ENCODE measurements at regions not wholly inside any gene's neighbourhood (a gene's known extent, or its start where the extent isn't known, plus 50 kb on each side); places are given as distances from the start of the nearest gene placed in this dataset.

DNA sequence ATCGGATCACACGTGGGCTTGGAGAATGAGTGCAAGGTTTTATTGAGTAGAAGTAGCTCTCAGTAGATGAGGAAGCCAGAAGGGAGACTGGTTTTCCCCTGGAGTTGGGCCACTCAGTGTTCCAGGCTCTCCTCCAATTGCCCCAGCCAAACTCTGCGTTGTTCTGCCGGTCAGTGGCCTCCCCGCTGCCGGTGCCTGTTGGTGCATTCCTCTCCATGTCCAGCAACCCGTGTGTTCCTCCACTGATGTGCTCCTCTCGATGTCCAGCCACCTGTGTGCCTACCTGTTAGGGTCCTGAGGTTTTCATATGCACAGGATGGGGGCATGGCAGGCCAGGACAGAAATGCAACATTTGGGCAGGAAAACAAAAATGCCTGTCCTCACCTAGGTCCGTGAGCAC lies 888.0 kb upstream of the PTPRD start:
- no peak for TF ChIP-seq CTCF (tag by site-specific recombination; IDR thresholded peaks at IDR 0.05)
- TF ChIP-seq ZNF302 (tag by site-specific recombination; IDR thresholded peaks at IDR 0.05; ENCODE audit: low read depth): no peak
- TF ChIP-seq SP7 (tag by site-specific recombination; IDR thresholded peaks at IDR 0.05): no peak
- TF ChIP-seq ZFP3 (tag by site-specific recombination; IDR thresholded peaks at IDR 0.05; ENCODE audit: low read depth): no peak
- TF ChIP-seq ZNF184 (tag by site-specific recombination; IDR thresholded peaks at IDR 0.05): no peak
- TF ChIP-seq MYNN (tag by site-specific recombination; IDR thresholded peaks at IDR 0.05; ENCODE audit: borderline replicate concordance): no peak

All from HEK293 (cell line).